H9 (cell line): ENCODE measurements at regions not wholly inside any gene's neighbourhood (a gene's known extent, or its start where the extent isn't known, plus 50 kb on each side); places are given as distances from the start of the nearest gene placed in this dataset.

ENCODE experiments used
- DNase-seq: peaks from one replicate; pipeline ENCODE4 v3.0.0-alpha.2; 2017
- H2AFZ ChIP-seq: one replicate; pipeline ENCODE4 v1.6.1; 2013; ENCODE audit warnings: mild to moderate bottlenecking, low read length, control low read depth, moderate library complexity
- H2AK5ac ChIP-seq: 2 replicates; pipeline ENCODE4 v1.6.1; 2013; ENCODE audit warnings: low read length, control low read depth, mixed read lengths; ENCODE audit not compliant: insufficient read length
- H2BK120ac ChIP-seq: one replicate; pipeline ENCODE4 v1.6.1; 2013; ENCODE audit warnings: low read depth, mild to moderate bottlenecking, low read length, control low read depth, inconsistent platforms; ENCODE audit not compliant: poor library complexity, severe bottlenecking
- H2BK12ac ChIP-seq: 2 replicates; pipeline ENCODE4 v1.6.1; 2013; ENCODE audit warnings: low read length, control low read depth, mixed read lengths, low read depth; ENCODE audit not compliant: insufficient read length
- H2BK15ac ChIP-seq: 2 replicates; pipeline ENCODE4 v1.6.1; 2013; ENCODE audit warnings: low read depth, low read length, control low read depth
- H2BK20ac ChIP-seq: one replicate; pipeline ENCODE4 v1.6.1; 2013; ENCODE audit warnings: low read depth, mild to moderate bottlenecking, low read length, control low read depth, inconsistent platforms; ENCODE audit not compliant: poor library complexity, severe bottlenecking
- H2BK5ac ChIP-seq: 2 replicates; pipeline ENCODE4 v1.6.1; 2013; ENCODE audit warnings: low read length, control low read depth, mixed read lengths; ENCODE audit not compliant: insufficient read length
- H3K14ac ChIP-seq: 2 replicates; pipeline ENCODE4 v1.6.1; 2013; ENCODE audit warnings: low read length, control low read depth; ENCODE audit not compliant: insufficient read depth
- H3K18ac ChIP-seq: 2 replicates; pipeline ENCODE4 v1.6.1; 2013; ENCODE audit warnings: low read depth, mild to moderate bottlenecking, mixed read lengths, low read length, control low read depth; ENCODE audit not compliant: insufficient read length
- H3K23ac ChIP-seq: 2 replicates; pipeline ENCODE4 v1.6.1; 2013; ENCODE audit warnings: low read length, control low read depth, mixed read lengths, low read depth; ENCODE audit not compliant: insufficient read length
- H3K23me2 ChIP-seq: 2 replicates; pipeline ENCODE4 v1.6.1; 2013; ENCODE audit warnings: low read depth, mild to moderate bottlenecking, mixed read lengths, low read length, control low read depth; ENCODE audit not compliant: insufficient read length, poor library complexity, severe bottlenecking
- H3K27ac ChIP-seq: 2 replicates; pipeline ENCODE4 v1.5.1; 2013; ENCODE audit warnings: low read length, control low read depth, mixed read lengths, low read depth; ENCODE audit not compliant: insufficient read length
- H3K27me3 ChIP-seq: 2 replicates; pipeline ENCODE4 v1.6.1; 2013; ENCODE audit warnings: low read length, control low read depth, inconsistent platforms; ENCODE audit not compliant: insufficient read depth
- H3K4ac ChIP-seq: 2 replicates; pipeline ENCODE4 v1.6.1; 2013; ENCODE audit warnings: low read depth, mild to moderate bottlenecking, control low read depth, inconsistent platforms, low read length, moderate library complexity
- H3K4me1 ChIP-seq: 2 replicates; pipeline ENCODE4 v1.6.1; 2013; ENCODE audit warnings: low read length, control low read depth, inconsistent platforms; ENCODE audit not compliant: insufficient read depth
- H3K4me2 ChIP-seq: 2 replicates; pipeline ENCODE4 v1.6.1; 2013; ENCODE audit warnings: low read length, control low read depth, mixed read lengths; ENCODE audit not compliant: insufficient read length, insufficient read depth
- H3K56ac ChIP-seq: 2 replicates; pipeline ENCODE4 v1.6.1; 2013; ENCODE audit warnings: low read depth, mild to moderate bottlenecking, mixed read lengths, low read length, control low read depth; ENCODE audit not compliant: insufficient read length
- H3K79me1 ChIP-seq: 2 replicates; pipeline ENCODE4 v1.6.1; 2013; ENCODE audit warnings: low read depth, mild to moderate bottlenecking, moderate library complexity, low read length, control low read depth, inconsistent platforms; ENCODE audit not compliant: insufficient read depth, poor library complexity, severe bottlenecking
- H3K79me2 ChIP-seq: 2 replicates; pipeline ENCODE4 v1.6.1; 2013; ENCODE audit warnings: low read length, control low read depth, inconsistent platforms; ENCODE audit not compliant: insufficient read depth
- H3K9ac ChIP-seq: 2 replicates; pipeline ENCODE4 v1.6.1; 2013; ENCODE audit warnings: low read length, control low read depth, mixed read lengths; ENCODE audit not compliant: insufficient read length; ENCODE audit errors: extremely low read depth
- H3K9me3 ChIP-seq: one replicate; pipeline ENCODE4 v1.6.1; 2013; ENCODE audit warnings: low read depth, low read length, inconsistent platforms; ENCODE audit not compliant: control insufficient read depth
- H3T11ph ChIP-seq: one replicate; pipeline ENCODE4 v1.6.1; 2013; ENCODE audit warnings: mild to moderate bottlenecking, low read length, control low read depth, inconsistent platforms
- H4K20me1 ChIP-seq: one replicate; pipeline ENCODE4 v1.6.1; 2013; ENCODE audit not compliant: control insufficient read depth, insufficient read length, insufficient read depth
- H4K5ac ChIP-seq: 2 replicates; pipeline ENCODE4 v1.6.1; 2013; ENCODE audit warnings: low read depth, mild to moderate bottlenecking, mixed read lengths, low read length, control low read depth; ENCODE audit not compliant: insufficient read length
- H4K8ac ChIP-seq: replicated peaks from 2 replicates; pipeline ENCODE4 v1.6.1; 2013; ENCODE audit warnings: low read length, control low read depth, mixed read lengths, low read depth; ENCODE audit not compliant: insufficient read length
- H4K91ac ChIP-seq: 2 replicates; pipeline ENCODE4 v1.6.1; 2013; ENCODE audit warnings: low read depth, mild to moderate bottlenecking, moderate library complexity, mixed read lengths, low read length, control low read depth; ENCODE audit not compliant: insufficient read length
- H3K27ac Mint-ChIP-seq, 3 experiments: 2 replicates in 2 of 3; 3 replicates in 1 of 3; pipeline ENCODE4 v1.8.0; 2020 to 2021; ENCODE audit warnings: mixed read lengths in 3 of 3, mild to moderate bottlenecking in 1 of 3, moderate library complexity in 1 of 3
- H3K27me3 Mint-ChIP-seq: 2 replicates; pipeline ENCODE4 v1.8.0; 2021; ENCODE audit warnings: low read depth, mild to moderate bottlenecking, moderate library complexity, mixed read lengths
- H3K36me3 Mint-ChIP-seq, 3 experiments: 2 replicates in 2 of 3; 3 replicates in 1 of 3; pipeline ENCODE4 v1.8.0; 2020 to 2021; ENCODE audit warnings: low read depth in 3 of 3, mixed read lengths in 3 of 3; ENCODE audit not compliant: insufficient read depth in 1 of 3
- H3K4me1 Mint-ChIP-seq, 2 experiments: 2 replicates each; pipeline ENCODE4 v1.8.0; 2020; ENCODE audit warnings: mixed read lengths in 2 of 2
- H3K4me3 Mint-ChIP-seq, 2 experiments: 2 replicates in 1 of 2; 3 replicates in 1 of 2; pipeline ENCODE4 v1.8.0; 2020 to 2021; ENCODE audit warnings: mild to moderate bottlenecking in 2 of 2, mixed read lengths in 2 of 2, moderate library complexity in 1 of 2
- H3K9me3 Mint-ChIP-seq, 2 experiments: 2 replicates in 1 of 2; 3 replicates in 1 of 2; pipeline ENCODE4 v1.8.0; 2020; ENCODE audit warnings: mild to moderate bottlenecking in 2 of 2, mixed read lengths in 2 of 2, moderate library complexity in 1 of 2
- CTCF ChIP-seq: fragments of 200-600 bp; sonication (generic); conservative IDR thresholded peaks from 3 replicates; pipeline ENCODE4 v1.8.0; 2021; ENCODE audit warnings: antibody characterized with exemption, mild to moderate bottlenecking
- WGBS: extraction: QIAGEN DNeasy Blood & Tissue Kit; methylation state at CpG from one replicate; pipeline ENCODE4 v1.1.7; 2013; ENCODE audit warnings: missing lambda C conversion rate, low lambda C conversion rate, mixed read lengths; ENCODE audit not compliant: insufficient read length; ENCODE audit errors: extremely low coverage; 5-methylcytosine and 5-hydroxymethylcytosine counted together

GRCh38 chr4:108301545-108302251 is 133.0 kb upstream of the LEF1 start:
- no peaks in the 10 kb centered on the region; the same call in 1 of the 2 replicates for H3K4me1 ChIP-seq
- no peak overlapping the region for H4K8ac ChIP-seq
- no peak overlapping the region for H2AFZ ChIP-seq
- Mint-ChIP-seq H3K4me3 (no peak overlapping the region), H3K4me1 (peaks cover 12 to 20% of the 10 kb centered on the region in 2 experiments), H3K27me3 (no peaks in the 10 kb centered on the region), H3K9me3 (peaks cover 5% of the 10 kb centered on the region in 2 experiments; a peak in 2 of 5 replicates), H3K36me3 (no peaks in the 10 kb centered on the region), H3K27ac (peak overlapping the region in 2 of 3 experiments; percentile 1 to 2; a peak in 1 of 7 replicates)
- H3K4ac ChIP-seq = no peak overlapping the region
- no peaks in the 10 kb centered on the region for H3K9me3 ChIP-seq
- no peak overlapping the region for H3T11ph ChIP-seq
- no CpG with 5 or more reads among the region's 1 CpG for WGBS
- no peak overlapping the region for H2BK15ac ChIP-seq
- no peak for DNase-seq
- no peaks in the 10 kb centered on the region for H3K27me3 ChIP-seq
- H3K27ac ChIP-seq = no peak overlapping the region
- no peak overlapping the region for H3K14ac ChIP-seq
- no peaks in the 10 kb centered on the region for H4K20me1 ChIP-seq
- no peak overlapping the region for H3K9ac ChIP-seq
- H2BK5ac ChIP-seq = no peak overlapping the region
- H2BK120ac ChIP-seq = no peak overlapping the region
- no peak overlapping the region for H2AK5ac ChIP-seq
- no peak overlapping the region for H4K91ac ChIP-seq
- H3K23ac ChIP-seq = no peak overlapping the region
- H3K79me2 ChIP-seq = no peaks in the 10 kb centered on the region
- no peak overlapping the region for H2BK12ac ChIP-seq
- no peak overlapping the region for H3K4me2 ChIP-seq
- H3K18ac ChIP-seq = no peak overlapping the region
- H3K79me1 ChIP-seq = no peaks in the 10 kb centered on the region
- H3K56ac ChIP-seq = no peak overlapping the region
- no peak for TF ChIP-seq CTCF
- H2BK20ac ChIP-seq = no peak overlapping the region
- no peak overlapping the region for H4K5ac ChIP-seq
- H3K23me2 ChIP-seq = no peaks in the 10 kb centered on the region
